Retina (tissue), 1 donor: ENCODE measurements at regions not wholly inside any gene's neighbourhood (a gene's known extent, or its start where the extent isn't known, plus 50 kb on each side); places are given as distances from the start of the nearest gene placed in this dataset.
"Not testable (repeated sequence)": the region's sequence is repeated elsewhere in the genome, so short reads cannot be mapped to it uniquely, and the experiment has no call there.

Source experiments
- DNase-seq: peaks from one replicate; pipeline ENCODE4 v3.0.0-alpha.2; 2016

- DNase-seq = no peak
These were observed 111.7 kb upstream of the SETBP1 start for GRCh38 chr18:44568986-44569385.

- no peak for DNase-seq
These were observed 111.2 kb upstream of the SETBP1 start for GRCh38 chr18:44569391-44570055.

- no peak for DNase-seq
These were observed 101.5 kb upstream of the SETBP1 start for GRCh38 chr18:44579028-44579702.

GRCh38 chr18:44579745-44580144 lies 100.9 kb upstream of the SETBP1 start:
- no peak for DNase-seq

GRCh38 chr18:44580159-44580558 lies 100.5 kb upstream of the SETBP1 start:
- no peak for DNase-seq

- DNase-seq = not testable (repeated sequence)
These were observed 99.9 kb upstream of the SETBP1 start for GRCh38 chr18:44580782-44581181.

GRCh38 chr18:44582456-44582855 lies 98.2 kb upstream of the SETBP1 start:
- DNase-seq = no peak

GRCh38 chr18:44584900-44585299 lies 95.8 kb upstream of the SETBP1 start:
- no peak for DNase-seq

GRCh38 chr18:44586782-44587524 lies 93.7 kb upstream of the SETBP1 start:
- DNase-seq = no peak

- DNase-seq = no peak
These were observed 92.2 kb upstream of the SETBP1 start for GRCh38 chr18:44588508-44588907.

GRCh38 chr18:44589693-44590355 lies 90.9 kb upstream of the SETBP1 start:
- no peak for DNase-seq

- no peak for DNase-seq
These were observed 89.6 kb upstream of the SETBP1 start for GRCh38 chr18:44590956-44591670.

GRCh38 chr18:44592639-44593038 lies 88.0 kb upstream of the SETBP1 start:
- DNase-seq = no peak

GRCh38 chr18:44594799-44595467 lies 85.8 kb upstream of the SETBP1 start:
- DNase-seq = no peak

GRCh38 chr18:44597797-44598196 lies 82.9 kb upstream of the SETBP1 start:
- DNase-seq = no peak

GRCh38 chr18:44598514-44598913 lies 82.2 kb upstream of the SETBP1 start:
- no peak for DNase-seq

- no peak for DNase-seq
These were observed 81.3 kb upstream of the SETBP1 start for GRCh38 chr18:44599412-44599811.

- DNase-seq = no peak
These were observed 79.2 kb upstream of the SETBP1 start for GRCh38 chr18:44601447-44601846.

GRCh38 chr18:44602380-44602779 lies 78.3 kb upstream of the SETBP1 start:
- DNase-seq = no peak

GRCh38 chr18:44602845-44603244 lies 77.8 kb upstream of the SETBP1 start:
- no peak for DNase-seq

GRCh38 chr18:44609181-44609941 lies 71.3 kb upstream of the SETBP1 start:
- no peak for DNase-seq
